ENCODE measurements at regions not wholly inside any gene's neighbourhood (a gene's known extent, or its start where the extent isn't known, plus 50 kb on each side); places are given as distances from the start of the nearest gene placed in this dataset.

DNA sequence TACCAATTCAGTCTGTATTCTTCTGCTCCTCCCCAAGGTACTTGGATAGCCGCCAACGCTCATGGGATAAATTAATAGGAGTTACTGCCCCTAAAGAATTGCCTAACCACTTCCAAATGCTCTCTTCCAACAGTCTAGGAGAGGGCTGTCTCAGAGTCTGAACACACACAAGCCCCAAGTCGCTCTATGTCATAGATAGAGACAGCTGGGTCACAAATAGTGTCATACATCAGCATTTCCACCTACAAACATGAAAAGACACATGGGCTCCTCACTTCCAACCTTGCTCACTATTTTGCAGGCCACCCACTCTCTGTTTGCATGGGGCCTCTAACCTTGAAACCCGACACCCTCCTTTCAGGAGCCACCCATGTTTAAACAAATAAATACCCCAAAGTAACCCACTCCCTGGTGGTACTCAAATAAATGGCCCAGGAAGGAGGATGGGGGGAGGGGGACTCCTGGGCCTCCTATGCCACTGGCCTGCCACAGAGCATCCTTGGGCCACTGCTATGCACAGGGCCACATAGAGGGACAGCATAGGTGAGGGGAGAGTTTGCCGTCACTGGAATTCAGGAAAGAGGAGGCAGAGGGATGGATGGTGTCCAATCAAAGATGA is 265.9 kb downstream of the SOX9 start:
- no peak for TF ChIP-seq GATA1 (IDR thresholded peaks at IDR 0.05; ENCODE audit: low read depth, low read length)
- TF ChIP-seq POLR2A (IDR thresholded peaks at IDR 0.05; ENCODE audit: low read length): no peak
- no peak for DNase-seq

DNA sequence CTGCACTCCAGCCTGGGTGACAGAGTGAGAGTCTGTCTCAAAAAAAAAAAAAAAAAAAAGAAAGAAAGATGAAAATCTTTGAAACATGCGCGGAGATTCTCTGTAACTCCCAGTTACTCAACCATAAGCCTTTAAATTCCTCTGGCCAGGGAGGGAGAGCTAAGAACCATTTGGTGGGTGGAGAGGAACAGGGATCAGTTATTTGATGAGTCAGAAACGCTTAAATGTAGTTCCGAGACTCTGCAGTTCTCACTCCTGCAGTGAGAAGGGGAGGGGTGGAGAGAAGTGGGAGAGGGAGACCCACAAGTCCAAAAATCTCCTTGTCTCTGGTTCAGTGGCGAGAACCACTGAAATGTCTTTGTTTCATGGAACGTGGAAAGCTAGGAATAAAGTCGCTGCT is 266.7 kb downstream of the SOX9 start:
- TF ChIP-seq POLR2A (IDR thresholded peaks at IDR 0.05; ENCODE audit: low read length): no peak
- TF ChIP-seq GATA1 (IDR thresholded peaks at IDR 0.05; ENCODE audit: low read depth, low read length): no peak

GRCh38 chr17:72387969-72388368 is 267.1 kb downstream of the SOX9 start:
- TF ChIP-seq GATA1 (IDR thresholded peaks at IDR 0.05; ENCODE audit: low read depth, low read length) (no peak), POLR2A (IDR thresholded peaks at IDR 0.05; ENCODE audit: low read length) (no peak)
- no peak for DNase-seq

More for the DNA sequence above, 266.7 kb downstream of the SOX9 start:
- DNase-seq: no peak

GRCh38 chr17:72388765-72389473 is 268.1 kb downstream of the SOX9 start:
- no peak for TF ChIP-seq POLR2A (IDR thresholded peaks at IDR 0.05; ENCODE audit: low read length)
- TF ChIP-seq GATA1 (IDR thresholded peaks at IDR 0.05; ENCODE audit: low read depth, low read length): no peak
- DNase-seq: no peak

DNA sequence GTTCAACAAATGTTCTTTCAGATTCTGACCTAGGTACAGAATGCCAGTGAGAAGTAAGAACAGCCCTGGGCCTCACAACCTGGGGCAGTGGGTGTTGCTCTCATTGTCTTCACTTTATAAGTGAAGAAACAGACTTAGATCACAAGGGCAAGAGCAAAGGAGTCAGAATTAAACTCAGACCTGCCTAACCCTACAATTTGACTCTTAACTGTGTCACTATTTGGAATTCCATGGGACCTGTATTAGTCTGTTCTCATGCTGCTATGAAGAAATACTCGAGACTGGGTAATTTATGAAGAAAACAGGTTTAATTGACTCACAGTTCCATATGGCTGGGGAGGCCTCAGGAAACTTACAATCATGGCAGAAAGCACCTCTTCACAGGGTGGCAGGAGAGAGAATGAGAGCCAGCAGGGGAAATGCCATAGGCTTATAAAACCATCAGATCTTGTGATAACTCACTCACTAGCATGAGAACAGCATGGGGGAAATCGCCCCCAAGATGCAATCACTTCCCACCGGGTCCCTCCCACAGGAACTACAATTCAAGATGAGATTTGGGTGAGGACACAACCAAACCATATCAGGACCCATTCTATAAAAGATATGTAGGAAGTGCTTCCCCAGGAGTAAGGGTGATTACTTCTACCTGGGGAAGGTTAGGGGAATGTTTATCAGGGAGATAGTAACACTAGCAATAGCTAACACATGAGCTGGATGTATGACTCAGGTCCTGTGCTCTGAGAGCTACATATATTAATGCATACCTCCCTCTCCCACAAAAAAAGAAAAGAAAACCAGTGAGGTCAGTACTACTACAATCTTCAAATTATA is 270.1 kb downstream of the SOX9 start:
- no peak for TF ChIP-seq POLR2A (IDR thresholded peaks at IDR 0.05; ENCODE audit: low read length)
- TF ChIP-seq GATA1 (IDR thresholded peaks at IDR 0.05; ENCODE audit: low read depth, low read length): no peak
- DNase-seq: no peak

DNA sequence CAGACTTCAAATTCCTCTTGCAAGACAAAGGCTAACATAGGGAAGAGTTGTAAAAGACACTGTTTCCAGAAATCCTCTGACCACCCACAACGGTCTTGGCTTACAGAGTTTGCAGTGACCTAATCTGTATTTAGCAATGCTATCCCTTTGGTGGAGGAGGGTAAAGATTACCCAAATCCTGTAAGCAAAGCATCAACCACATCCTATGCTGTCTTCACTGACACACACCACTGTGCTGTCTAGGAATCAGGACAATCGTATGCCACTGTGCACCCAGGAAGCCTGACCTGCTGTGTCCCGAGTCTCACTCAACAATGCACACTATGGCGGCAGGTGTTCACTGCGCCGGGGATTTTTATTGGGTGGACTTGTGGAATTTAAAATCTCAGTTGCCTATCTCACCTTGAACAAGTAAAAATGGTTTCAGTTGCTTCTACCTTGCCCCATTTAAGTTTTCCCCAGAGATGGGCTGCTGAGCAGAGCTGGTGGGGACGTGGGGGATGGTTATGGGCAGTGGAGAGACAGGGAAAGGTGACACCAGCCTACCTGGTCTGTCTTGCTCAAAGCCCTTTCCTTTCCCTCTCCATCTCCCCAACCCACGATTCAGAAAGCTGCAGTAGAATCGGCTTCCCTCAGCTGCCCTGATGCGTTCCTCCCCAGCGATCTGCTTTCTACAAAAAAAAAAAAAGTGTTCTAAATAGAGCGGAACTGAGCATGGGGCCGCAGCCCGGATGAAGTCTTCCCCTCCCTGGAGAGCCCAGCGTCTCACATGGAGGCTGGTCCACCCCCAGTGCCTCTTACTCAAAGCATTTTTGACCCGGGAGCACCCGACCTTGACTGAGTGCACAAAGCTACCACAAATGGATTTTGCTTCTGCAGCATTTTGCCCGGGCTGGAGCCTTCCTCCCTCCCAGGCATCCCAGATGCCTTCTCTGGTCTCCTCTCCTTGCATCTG is 271.5 kb downstream of the SOX9 start:
- TF ChIP-seq POLR2A (IDR thresholded peaks at IDR 0.05; ENCODE audit: low read length): no peak
- TF ChIP-seq GATA1 (IDR thresholded peaks at IDR 0.05; ENCODE audit: low read depth, low read length): no peak
- DNase-seq: no peak

GRCh38 chr17:72393553-72393952 is 272.7 kb downstream of the SOX9 start:
- TF ChIP-seq POLR2A (IDR thresholded peaks at IDR 0.05; ENCODE audit: low read length) (no peak), GATA1 (IDR thresholded peaks at IDR 0.05; ENCODE audit: low read depth, low read length) (no peak)
- no peak for DNase-seq

DNA sequence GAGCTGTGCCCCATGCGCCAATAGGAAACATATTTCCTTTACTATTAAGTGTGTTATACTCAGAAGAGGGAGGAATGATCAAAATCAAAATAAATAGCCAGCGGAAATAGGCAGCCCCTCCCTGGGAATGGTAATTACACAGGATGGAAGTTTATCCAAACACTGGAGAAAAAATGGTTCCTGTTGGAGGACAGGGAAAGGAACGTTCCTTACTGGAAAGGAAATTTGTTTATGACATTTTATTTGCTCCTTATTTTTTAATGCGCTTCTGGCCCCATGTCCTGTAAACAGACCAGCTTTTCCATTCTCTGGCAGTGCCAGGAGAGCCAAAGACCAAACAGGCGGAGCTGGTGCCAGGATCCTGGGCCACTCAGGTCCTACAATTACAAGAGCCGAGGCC is 273.7 kb downstream of the SOX9 start:
- TF ChIP-seq POLR2A (IDR thresholded peaks at IDR 0.05; ENCODE audit: low read length) (no peak), GATA1 (IDR thresholded peaks at IDR 0.05; ENCODE audit: low read depth, low read length) (no peak)
- no peak for DNase-seq

DNA sequence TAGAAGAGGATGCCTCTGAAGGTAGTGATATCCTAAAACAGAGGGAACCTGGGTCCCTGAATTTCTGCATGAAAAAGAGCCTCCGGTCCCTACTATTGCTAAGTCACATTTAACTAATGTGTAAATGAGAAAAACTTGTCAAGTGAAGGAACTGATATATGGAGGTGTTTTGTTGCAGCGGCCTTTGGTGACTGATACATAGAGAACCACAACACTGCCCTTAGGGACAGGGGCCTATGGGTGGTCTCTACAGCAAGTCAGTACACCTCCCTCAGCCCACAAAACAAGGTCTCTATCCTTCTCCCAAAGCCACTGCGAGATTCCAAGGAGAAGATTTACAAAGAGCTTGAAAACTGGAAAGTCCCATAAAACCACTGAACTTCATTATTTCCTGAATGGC is 275.3 kb downstream of the SOX9 start:
- no peak for DNase-seq
- no peak for TF ChIP-seq GATA1 (IDR thresholded peaks at IDR 0.05; ENCODE audit: low read depth, low read length)

DNA sequence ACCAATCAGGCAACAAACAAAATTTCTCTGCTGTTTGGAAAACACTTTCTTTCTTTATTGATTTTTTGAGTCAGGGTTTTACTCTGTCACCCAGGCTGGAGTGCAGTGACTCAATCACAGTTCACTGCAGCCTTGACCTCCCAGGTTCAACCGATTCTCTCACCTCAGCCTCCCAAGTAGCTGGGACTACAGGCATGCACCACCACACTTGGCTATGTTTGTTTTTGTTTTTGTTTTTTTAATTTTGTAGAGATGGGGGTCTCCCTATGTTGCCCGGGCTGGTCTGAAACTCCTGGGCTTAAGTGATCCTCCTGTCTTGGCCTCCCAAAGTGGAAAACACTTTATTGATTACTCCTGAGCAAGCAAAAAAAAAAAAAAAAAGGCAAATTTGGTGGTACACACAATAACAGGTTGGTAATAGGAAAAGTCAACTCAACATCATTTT is 276.4 kb downstream of the SOX9 start:
- no peak for TF ChIP-seq GATA1 (IDR thresholded peaks at IDR 0.05; ENCODE audit: low read depth, low read length)
- no peak for TF ChIP-seq POLR2A (IDR thresholded peaks at IDR 0.05; ENCODE audit: low read length)
- DNase-seq: no peak

DNA sequence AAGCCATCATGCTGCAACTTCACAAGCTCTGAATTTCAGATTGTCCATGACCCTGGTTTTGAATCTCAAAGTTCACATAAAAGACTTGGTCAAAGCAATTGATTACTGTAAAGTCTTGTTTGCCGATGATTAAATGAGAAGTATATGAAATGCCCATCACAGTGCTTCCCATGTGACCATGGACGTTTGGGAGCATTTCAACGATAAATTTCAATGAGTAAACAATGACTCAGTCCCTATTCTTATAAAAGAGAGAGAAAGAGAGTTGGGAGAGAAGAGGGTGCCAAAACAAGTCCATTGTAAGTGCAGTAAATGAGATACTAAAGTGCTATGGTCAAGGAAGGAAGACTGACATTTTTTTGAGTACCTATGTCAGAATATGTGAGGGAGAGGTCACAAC is 276.9 kb downstream of the SOX9 start:
- TF ChIP-seq GATA1 (IDR thresholded peaks at IDR 0.05; ENCODE audit: low read depth, low read length): no peak
- no peak for TF ChIP-seq POLR2A (IDR thresholded peaks at IDR 0.05; ENCODE audit: low read length)
- no peak for DNase-seq

GRCh38 chr17:72399023-72399607 is 278.3 kb downstream of the SOX9 start:
- TF ChIP-seq GATA1 (IDR thresholded peaks at IDR 0.05; ENCODE audit: low read depth, low read length): no peak
- no peak for TF ChIP-seq POLR2A (IDR thresholded peaks at IDR 0.05; ENCODE audit: low read length)
- DNase-seq: no peak
